Omental fat pad (tissue), 3 donors: ENCODE measurements at regions not wholly inside any gene's neighbourhood (a gene's known extent, or its start where the extent isn't known, plus 50 kb on each side); places are given as distances from the start of the nearest gene placed in this dataset.

Experiments used
- ATAC-seq: fragments of 150-250 bp; one replicate; pipeline ENCODE4 v1.9.1; 2016; ENCODE audit warnings: mild to moderate bottlenecking, moderate library complexity; ENCODE audit not compliant: low FRiP score
- DNase-seq: peaks from one replicate; pipeline ENCODE4 v3.0.0-alpha.2; 2019; ENCODE audit warnings: low spot score
- TF ChIP-seq, protein P1 (sequence below), 3 donors: fragments of 450-650 bp; IDR thresholded peaks; one replicate each; pipeline ENCODE4 v1.5.1; 2016 to 2017; ENCODE audit warnings: antibody characterized with exemption in 3 of 3, mild to moderate bottlenecking in 3 of 3, moderate library complexity in 2 of 3

GRCh38 chr14:53213761-53214160, 60.6 kb upstream of the DDHD1 start:
- TF ChIP-seq, protein P1, sequence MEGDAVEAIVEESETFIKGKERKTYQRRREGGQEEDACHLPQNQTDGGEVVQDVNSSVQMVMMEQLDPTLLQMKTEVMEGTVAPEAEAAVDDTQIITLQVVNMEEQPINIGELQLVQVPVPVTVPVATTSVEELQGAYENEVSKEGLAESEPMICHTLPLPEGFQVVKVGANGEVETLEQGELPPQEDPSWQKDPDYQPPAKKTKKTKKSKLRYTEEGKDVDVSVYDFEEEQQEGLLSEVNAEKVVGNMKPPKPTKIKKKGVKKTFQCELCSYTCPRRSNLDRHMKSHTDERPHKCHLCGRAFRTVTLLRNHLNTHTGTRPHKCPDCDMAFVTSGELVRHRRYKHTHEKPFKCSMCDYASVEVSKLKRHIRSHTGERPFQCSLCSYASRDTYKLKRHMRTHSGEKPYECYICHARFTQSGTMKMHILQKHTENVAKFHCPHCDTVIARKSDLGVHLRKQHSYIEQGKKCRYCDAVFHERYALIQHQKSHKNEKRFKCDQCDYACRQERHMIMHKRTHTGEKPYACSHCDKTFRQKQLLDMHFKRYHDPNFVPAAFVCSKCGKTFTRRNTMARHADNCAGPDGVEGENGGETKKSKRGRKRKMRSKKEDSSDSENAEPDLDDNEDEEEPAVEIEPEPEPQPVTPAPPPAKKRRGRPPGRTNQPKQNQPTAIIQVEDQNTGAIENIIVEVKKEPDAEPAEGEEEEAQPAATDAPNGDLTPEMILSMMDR (IDR thresholded peaks at IDR 0.05) = no peak

GRCh38 chr14:53209370-53209769, 56.2 kb upstream of the DDHD1 start:
- DNase-seq (no peak), ATAC-seq (no peak)
- TF ChIP-seq, protein P1 (IDR thresholded peaks at IDR 0.05) = no peak

More at GRCh38 chr14:53213761-53214160, 60.6 kb upstream of the DDHD1 start:
- DNase-seq (no peak), ATAC-seq (peak; percentile 35)
